B cell (primary cell): ENCODE measurements at regions not wholly inside any gene's neighbourhood (a gene's known extent, or its start where the extent isn't known, plus 50 kb on each side); places are given as distances from the start of the nearest gene placed in this dataset.

ENCODE experiments used
- ATAC-seq: fragments of 200-7000 bp; cut with Tn5 transposase; one replicate; pipeline ENCODE4 v1.10.0; 2021; ENCODE audit warnings: low read depth, mild to moderate bottlenecking, moderate number of reproducible peaks, moderate library complexity
- CTCF ChIA-PET: fragments of 350-600 bp; sonication (Branson Sonifier 250); formaldehyde crosslinking; loops from one replicate; lab custom pipeline; 2021; ENCODE audit warnings: antibody characterized with exemption, inconsistent platforms; lab: Charles Lee
- POLR2A ChIA-PET: fragments of 350-600 bp; sonication (Branson Sonifier 250); formaldehyde crosslinking; loops from one replicate; lab custom pipeline; 2021; ENCODE audit warnings: antibody characterized with exemption; lab: Charles Lee
- DNase-seq: peaks from one replicate; pipeline ENCODE4 v3.0.0; 2013
- H2AFZ ChIP-seq: 2 replicates; pipeline ENCODE4 v1.6.1; 2012; ENCODE audit warnings: mild to moderate bottlenecking, low read depth, low read length; ENCODE audit not compliant: insufficient read depth, poor library complexity, severe bottlenecking
- H3K27ac ChIP-seq, 2 donors: 1 replicate in 1 of 2; 2 replicates in 1 of 2; pipeline ENCODE4 v1.5.1; 2012 to 2013; ENCODE audit warnings: low read length in 2 of 2, mild to moderate bottlenecking in 2 of 2, moderate library complexity in 1 of 2
- H3K27me3 ChIP-seq, 4 experiments: fragments of 200-600 bp in 1 of 4; sonication (generic) in 1 of 4; replicated peaks in 1 of 4; 1 replicate in 2 of 4; 2 replicates in 2 of 4; pipeline versions ENCODE4 v1.6.1 to v1.7.0; 2013 to 2016; ENCODE audit warnings: low read length in 3 of 4, mild to moderate bottlenecking in 2 of 4, mixed read lengths in 1 of 4, moderate library complexity in 1 of 4; ENCODE audit not compliant: insufficient read depth in 4 of 4, control insufficient read depth in 3 of 4; ENCODE audit errors: control extremely low read depth in 1 of 4
- H3K36me3 ChIP-seq, 2 experiments: replicated peaks in 1 of 2; 1 replicate in 1 of 2; 2 replicates in 1 of 2; pipeline versions ENCODE4 v1.6.1 to v1.7.1; 2013; ENCODE audit warnings: low read length in 1 of 2; ENCODE audit not compliant: insufficient read depth in 2 of 2, control insufficient read depth in 1 of 2; ENCODE audit errors: control extremely low read depth in 1 of 2, extremely low read depth in 1 of 2
- H3K4me1 ChIP-seq, 2 donors: fragments of 200-600 bp in 1 of 2; sonication (generic) in 1 of 2; 1 replicate in 1 of 2; 2 replicates in 1 of 2; pipeline versions ENCODE4 v1.5.1 to v1.6.1; 2013 to 2017; ENCODE audit warnings: low read length in 2 of 2; ENCODE audit not compliant: control insufficient read depth in 2 of 2, insufficient read depth in 2 of 2
- H3K4me2 ChIP-seq: replicated peaks from 2 replicates; pipeline ENCODE3; 2012; ENCODE audit warnings: mild to moderate bottlenecking, low read depth, low read length; ENCODE audit not compliant: poor library complexity, severe bottlenecking
- H3K4me3 ChIP-seq, 5 experiments: fragments of 200-600 bp in 1 of 5; sonication (generic) in 1 of 5; 1 replicate in 3 of 5; 2 replicates in 2 of 5; pipeline versions ENCODE4 v1.5.1 to v1.7.0; 2011 to 2016; ENCODE audit warnings: low read length in 4 of 5, mild to moderate bottlenecking in 4 of 5, low read depth in 2 of 5, control low read depth in 1 of 5, moderate library complexity in 1 of 5; ENCODE audit not compliant: insufficient read depth in 1 of 5; ENCODE audit errors: control extremely low read depth in 1 of 5, extremely low read depth in 1 of 5
- H3K79me2 ChIP-seq: fragments of 200-600 bp; sonication (generic); one replicate; pipeline ENCODE4 v1.6.0; 2016; ENCODE audit warnings: low read length; ENCODE audit not compliant: control insufficient read depth, insufficient read depth
- H3K9ac ChIP-seq: fragments of 200-600 bp; sonication (generic); 2 replicates; pipeline ENCODE4 v1.6.1; 2017; ENCODE audit warnings: mild to moderate bottlenecking, low read length, moderate library complexity
- H3K9me3 ChIP-seq, 3 donors: one replicate each; pipeline versions ENCODE4 v1.6.1 to v1.7.1; 2013; ENCODE audit warnings: low read length in 2 of 3; ENCODE audit not compliant: control insufficient read depth in 2 of 3, insufficient read depth in 1 of 3; ENCODE audit errors: control extremely low read depth in 1 of 3
- H4K20me1 ChIP-seq: 2 replicates; pipeline ENCODE4 v1.6.0; 2012; ENCODE audit warnings: mild to moderate bottlenecking, low read length; ENCODE audit not compliant: insufficient read depth, control insufficient read depth, poor library complexity, severe bottlenecking
- H3K27ac Mint-ChIP-seq: one replicate; pipeline ENCODE4 v1.8.0; 2021; ENCODE audit warnings: mixed read lengths
- H3K27me3 Mint-ChIP-seq: one replicate; pipeline ENCODE4 v1.8.0; 2021; ENCODE audit warnings: mixed read lengths
- H3K4me1 Mint-ChIP-seq: one replicate; pipeline ENCODE4 v1.8.0; 2021; ENCODE audit warnings: mixed read lengths
- H3K4me3 Mint-ChIP-seq: one replicate; pipeline ENCODE4 v1.8.0; 2021; ENCODE audit warnings: mixed read lengths
- H3K9me3 Mint-ChIP-seq: one replicate; pipeline ENCODE4 v1.8.0; 2022; ENCODE audit warnings: mixed read lengths; ENCODE audit not compliant: insufficient read depth
- EZH2 ChIP-seq: IDR thresholded peaks from 2 replicates; pipeline ENCODE4 v1.6.1; 2012; ENCODE audit warnings: borderline replicate concordance, low read depth, mild to moderate bottlenecking, moderate library complexity, low read length; ENCODE audit not compliant: insufficient read depth, poor library complexity, severe bottlenecking
- WGBS: methylation state at CpG from one replicate; pipeline ENCODE4 v1.1.5; 2013; ENCODE audit warnings: missing lambda C conversion rate; ENCODE audit not compliant: insufficient coverage; 5-methylcytosine and 5-hydroxymethylcytosine counted together
- intact Hi-C: fragments of 100-400 bp; cut with micrococcal nuclease; formaldehyde crosslinking; loops from one replicate; pipeline ENCODE4 v1.10.0; 2022
- TF ChIP-seq, protein P1 (sequence below): fragments of 200-600 bp; IDR thresholded peaks from one replicate; pipeline ENCODE4 v1.8.0; 2022; ENCODE audit warnings: antibody characterized with exemption, mild to moderate bottlenecking

DNA sequence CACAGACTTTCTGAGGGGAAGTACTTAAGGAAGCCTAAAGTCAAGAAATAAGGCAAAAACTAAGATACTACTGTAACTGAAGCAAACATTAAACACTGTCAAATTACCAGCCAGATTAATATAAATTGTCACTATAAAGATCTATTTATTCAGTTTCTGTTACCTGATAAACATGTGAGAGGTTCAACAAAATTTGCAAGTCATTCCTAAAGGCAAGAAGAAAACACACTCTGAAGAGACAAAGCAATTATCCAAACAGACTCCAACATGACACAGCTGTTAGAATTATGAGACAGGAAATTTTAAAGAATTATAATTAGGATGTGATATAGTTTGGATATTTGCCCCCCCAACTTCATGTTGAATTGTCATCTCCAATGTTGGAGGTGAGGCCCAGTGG lies 140.4 kb upstream of the COL3A1 start:
- H3K9me3 Mint-ChIP-seq, result peaks cover 4% of the 10 kb centered on the region
- Histone ChIP-seq H3K4me1 (no peaks in the 10 kb centered on the region), H4K20me1 (no peaks in the 10 kb centered on the region), H3K27me3 (no peaks in the 10 kb centered on the region), H3K79me2 (no peaks in the 10 kb centered on the region), H3K9ac (no peak overlapping the region), H2AFZ (no peak overlapping the region), H3K9me3 (peaks cover 0 to 19% (median 6%) of the 10 kb centered on the region in 3 donors), H3K4me3 (no peak overlapping the region), H3K27ac (no peak overlapping the region), H3K36me3 (no peaks in the 10 kb centered on the region), H3K4me2 (no peak overlapping the region)
- POLR2A ChIA-PET, result no interaction called here
- no peaks in the 10 kb centered on the region for H3K4me1 Mint-ChIP-seq
- DNase-seq, result no peak
- TF ChIP-seq, protein P1, sequence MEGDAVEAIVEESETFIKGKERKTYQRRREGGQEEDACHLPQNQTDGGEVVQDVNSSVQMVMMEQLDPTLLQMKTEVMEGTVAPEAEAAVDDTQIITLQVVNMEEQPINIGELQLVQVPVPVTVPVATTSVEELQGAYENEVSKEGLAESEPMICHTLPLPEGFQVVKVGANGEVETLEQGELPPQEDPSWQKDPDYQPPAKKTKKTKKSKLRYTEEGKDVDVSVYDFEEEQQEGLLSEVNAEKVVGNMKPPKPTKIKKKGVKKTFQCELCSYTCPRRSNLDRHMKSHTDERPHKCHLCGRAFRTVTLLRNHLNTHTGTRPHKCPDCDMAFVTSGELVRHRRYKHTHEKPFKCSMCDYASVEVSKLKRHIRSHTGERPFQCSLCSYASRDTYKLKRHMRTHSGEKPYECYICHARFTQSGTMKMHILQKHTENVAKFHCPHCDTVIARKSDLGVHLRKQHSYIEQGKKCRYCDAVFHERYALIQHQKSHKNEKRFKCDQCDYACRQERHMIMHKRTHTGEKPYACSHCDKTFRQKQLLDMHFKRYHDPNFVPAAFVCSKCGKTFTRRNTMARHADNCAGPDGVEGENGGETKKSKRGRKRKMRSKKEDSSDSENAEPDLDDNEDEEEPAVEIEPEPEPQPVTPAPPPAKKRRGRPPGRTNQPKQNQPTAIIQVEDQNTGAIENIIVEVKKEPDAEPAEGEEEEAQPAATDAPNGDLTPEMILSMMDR, result no peak
- TF ChIP-seq EZH2, result no peak
- no peaks in the 10 kb centered on the region for H3K27me3 Mint-ChIP-seq
- no peak overlapping the region for H3K27ac Mint-ChIP-seq
- intact Hi-C loops, result no loop called here
- ATAC-seq, result no peak
- CTCF ChIA-PET, result no interaction called here
- H3K4me3 Mint-ChIP-seq, result no peak overlapping the region

DNA sequence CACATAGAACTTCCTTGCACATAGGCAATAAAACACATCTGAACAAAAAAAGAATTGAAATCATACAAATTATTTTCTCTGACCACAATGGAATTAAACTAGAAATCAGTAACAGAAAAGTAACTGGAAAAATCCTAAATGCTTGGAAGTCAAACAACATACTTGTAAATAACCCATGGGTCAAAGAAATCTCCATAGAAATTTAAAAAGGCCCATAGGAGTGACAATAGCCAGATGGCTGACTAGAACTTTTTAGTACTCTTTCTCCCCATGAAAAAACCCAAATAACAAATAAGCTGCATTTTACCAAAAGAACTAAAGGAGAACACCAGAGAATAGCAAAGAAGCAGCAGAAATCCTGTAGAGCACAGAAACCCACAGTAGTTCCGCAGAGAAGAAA lies 139.2 kb upstream of the COL3A1 start:
- Histone ChIP-seq H2AFZ (no peak overlapping the region), H3K27me3 (no peaks in the 10 kb centered on the region), H3K9ac (no peak overlapping the region), H3K4me1 (no peaks in the 10 kb centered on the region), H3K9me3 (peaks cover 0 to 18% (median 6%) of the 10 kb centered on the region in 3 donors), H3K4me2 (no peak overlapping the region), H4K20me1 (no peaks in the 10 kb centered on the region), H3K79me2 (no peaks in the 10 kb centered on the region), H3K4me3 (no peak overlapping the region), H3K27ac (no peak overlapping the region), H3K36me3 (no peaks in the 10 kb centered on the region)
- Mint-ChIP-seq H3K4me3 (no peak overlapping the region), H3K27me3 (no peaks in the 10 kb centered on the region), H3K27ac (no peak overlapping the region), H3K9me3 (peaks cover 3% of the 10 kb centered on the region), H3K4me1 (no peaks in the 10 kb centered on the region)
- POLR2A ChIA-PET, result no interaction called here
- intact Hi-C loops, result no loop called here
- no CpG with 5 or more reads among the region's 1 CpG for WGBS
- TF ChIP-seq EZH2, result no peak
- TF ChIP-seq, protein P1, result no peak
- CTCF ChIA-PET, result no interaction called here
- DNase-seq (no peak), ATAC-seq (no peak)
